ENCODE measurements at regions not wholly inside any gene's neighbourhood (a gene's known extent, or its start where the extent isn't known, plus 50 kb on each side); places are given as distances from the start of the nearest gene placed in this dataset.
A peak's percentile ranks its signal among the peaks of the same experiment; 100 is the strongest.

- DNase-seq (peak in 1 of 5 donors; percentile 12), FAIRE-seq (no peak)
- no peaks in the 10 kb centered on the region for H3K9me3 ChIP-seq (ENCODE audit: control insufficient read depth in 2 of 3, insufficient read depth in 1 of 3, low read length in 3 of 3)
- no peaks in the 10 kb centered on the region for H3K27me3 ChIP-seq (ENCODE audit: control insufficient read depth, insufficient read depth, low read length)
- H3K36me3 ChIP-seq (ENCODE audit: control insufficient read depth in 2 of 3, insufficient read depth in 3 of 3, low read length in 3 of 3), result no peaks in the 10 kb centered on the region
- H3K4me1 ChIP-seq (ENCODE audit: control insufficient read depth in 2 of 3, insufficient read depth in 2 of 3, low read depth in 1 of 3, low read length in 3 of 3), result no peaks in the 10 kb centered on the region
- peak; percentile 38 for TF ChIP-seq CTCF (IDR thresholded peaks at IDR 0.05; ENCODE audit: borderline replicate concordance, extremely low read depth, insufficient read depth)
- no peak overlapping the region for H3K4me3 ChIP-seq (ENCODE audit: low read length in 3 of 3)
- intact Hi-C loops (cut with DNase I), result no loop called here
- no peak overlapping the region for H3K9ac ChIP-seq (ENCODE audit: low read length in 3 of 3)
- H3K27ac ChIP-seq (ENCODE audit: low read depth in 2 of 2, low read length in 2 of 2), result no peak overlapping the region
Measured at GRCh38 chr2:16900405-16901025, 234.9 kb upstream of the CYRIA start.

GRCh38 chr2:16899958-16900357 is 234.3 kb upstream of the CYRIA start:
- no peak overlapping the region for H3K27ac ChIP-seq (ENCODE audit: low read depth in 2 of 2, low read length in 2 of 2)
- no peak overlapping the region for H3K9ac ChIP-seq (ENCODE audit: low read length in 3 of 3)
- FAIRE-seq (no peak), DNase-seq (no peak)
- no peaks in the 10 kb centered on the region for H3K36me3 ChIP-seq (ENCODE audit: control insufficient read depth in 2 of 3, insufficient read depth in 3 of 3, low read length in 3 of 3)
- TF ChIP-seq CTCF (IDR thresholded peaks at IDR 0.05; ENCODE audit: borderline replicate concordance, extremely low read depth, insufficient read depth), result no peak
- intact Hi-C loops (cut with DNase I), result no loop called here
- no peaks in the 10 kb centered on the region for H3K27me3 ChIP-seq (ENCODE audit: control insufficient read depth, insufficient read depth, low read length)
- no peak overlapping the region for H3K4me3 ChIP-seq (ENCODE audit: low read length in 3 of 3)
- H3K4me1 ChIP-seq (ENCODE audit: control insufficient read depth in 2 of 3, insufficient read depth in 2 of 3, low read depth in 1 of 3, low read length in 3 of 3), result no peaks in the 10 kb centered on the region
- no peaks in the 10 kb centered on the region for H3K9me3 ChIP-seq (ENCODE audit: control insufficient read depth in 2 of 3, insufficient read depth in 1 of 3, low read length in 3 of 3)

GRCh38 chr2:16890081-16890480 is 224.4 kb upstream of the CYRIA start:
- no peak for DNase-seq
- Histone ChIP-seq H3K27ac (ENCODE audit: low read depth in 2 of 2, low read length in 2 of 2) (no peak overlapping the region), H3K36me3 (ENCODE audit: control insufficient read depth in 2 of 3, insufficient read depth in 3 of 3, low read length in 3 of 3) (no peaks in the 10 kb centered on the region), H3K4me1 (ENCODE audit: control insufficient read depth in 2 of 3, insufficient read depth in 2 of 3, low read depth in 1 of 3, low read length in 3 of 3) (no peaks in the 10 kb centered on the region), H3K9me3 (ENCODE audit: control insufficient read depth in 2 of 3, insufficient read depth in 1 of 3, low read length in 3 of 3) (no peaks in the 10 kb centered on the region), H3K4me3 (ENCODE audit: low read length in 3 of 3) (no peak overlapping the region), H3K9ac (ENCODE audit: low read length in 3 of 3) (no peak overlapping the region), H3K27me3 (ENCODE audit: control insufficient read depth, insufficient read depth, low read length) (no peaks in the 10 kb centered on the region)
- no peak for TF ChIP-seq CTCF (IDR thresholded peaks at IDR 0.05; ENCODE audit: borderline replicate concordance, extremely low read depth, insufficient read depth)
- FAIRE-seq, result no peak
- intact Hi-C loops (cut with DNase I), result no loop called here

- H3K4me3 ChIP-seq (ENCODE audit: low read length in 3 of 3), result no peak overlapping the region
- no peak for TF ChIP-seq CTCF (IDR thresholded peaks at IDR 0.05; ENCODE audit: borderline replicate concordance, extremely low read depth, insufficient read depth)
- DNase-seq (no peak), FAIRE-seq (no peak)
- intact Hi-C loops (cut with DNase I), result no loop called here
- H3K9me3 ChIP-seq (ENCODE audit: control insufficient read depth in 2 of 3, insufficient read depth in 1 of 3, low read length in 3 of 3), result no peaks in the 10 kb centered on the region
- no peak overlapping the region for H3K9ac ChIP-seq (ENCODE audit: low read length in 3 of 3)
- H3K4me1 ChIP-seq (ENCODE audit: control insufficient read depth in 2 of 3, insufficient read depth in 2 of 3, low read depth in 1 of 3, low read length in 3 of 3), result no peaks in the 10 kb centered on the region
- H3K27me3 ChIP-seq (ENCODE audit: control insufficient read depth, insufficient read depth, low read length), result no peaks in the 10 kb centered on the region
- no peak overlapping the region for H3K27ac ChIP-seq (ENCODE audit: low read depth in 2 of 2, low read length in 2 of 2)
- no peaks in the 10 kb centered on the region for H3K36me3 ChIP-seq (ENCODE audit: control insufficient read depth in 2 of 3, insufficient read depth in 3 of 3, low read length in 3 of 3)
Measured at GRCh38 chr2:16885027-16885426, 219.4 kb upstream of the CYRIA start.
